ENCODE measurements at regions not wholly inside any gene's neighbourhood (a gene's known extent, or its start where the extent isn't known, plus 50 kb on each side); places are given as distances from the start of the nearest gene placed in this dataset.

- TF ChIP-seq CTCF (IDR thresholded peaks at IDR 0.05; ENCODE audit: borderline replicate concordance, extremely low read depth, low read length, poor library complexity, severe bottlenecking) (no peak), EZH2 (IDR thresholded peaks at IDR 0.05; ENCODE audit: borderline replicate concordance, low read depth, low read length, severe bottlenecking) (no peak)
Observed at GRCh38 chr10:20962165-20962564, 65.1 kb upstream of the NEBL start.

Measured in DND-41 (cell line).